ENCODE measurements at regions not wholly inside any gene's neighbourhood (a gene's known extent, or its start where the extent isn't known, plus 50 kb on each side); places are given as distances from the start of the nearest gene placed in this dataset.
"Not testable (repeated sequence)": the region's sequence is repeated elsewhere in the genome, so short reads cannot be mapped to it uniquely, and the experiment has no call there.

- FAIRE-seq (no peak), DNase-seq (ENCODE audit: low read depth) (no peak)
Measured at GRCh38 chr6:128711149-128711548, 171.8 kb upstream of the LAMA2 start.

GRCh38 chr6:128710315-128710714 is 172.6 kb upstream of the LAMA2 start:
- H3K36me3 ChIP-seq (ENCODE audit: control insufficient read depth, insufficient read depth, low read length), result no peaks in the 10 kb centered on the region
- no peaks in the 10 kb centered on the region for H3K27me3 ChIP-seq (ENCODE audit: control insufficient read depth, insufficient read depth, low read length)
- H3K4me3 ChIP-seq (ENCODE audit: low read depth, low read length), result no peak overlapping the region
- TF ChIP-seq CTCF (IDR thresholded peaks at IDR 0.05; ENCODE audit: insufficient read depth, low read length, severe bottlenecking), result no peak
- DNase-seq (ENCODE audit: low read depth) (no peak), FAIRE-seq (no peak)

More at GRCh38 chr6:128711149-128711548, 171.8 kb upstream of the LAMA2 start:
- no peaks in the 10 kb centered on the region for H3K27me3 ChIP-seq (ENCODE audit: control insufficient read depth, insufficient read depth, low read length)
- H3K36me3 ChIP-seq (ENCODE audit: control insufficient read depth, insufficient read depth, low read length), result no peaks in the 10 kb centered on the region
- no peak for TF ChIP-seq CTCF (IDR thresholded peaks at IDR 0.05; ENCODE audit: insufficient read depth, low read length, severe bottlenecking)
- no peak overlapping the region for H3K4me3 ChIP-seq (ENCODE audit: low read depth, low read length)

GRCh38 chr6:128704601-128705000 is 178.3 kb upstream of the LAMA2 start:
- DNase-seq (ENCODE audit: low read depth) (no peak), FAIRE-seq (no peak)
- H3K27me3 ChIP-seq (ENCODE audit: control insufficient read depth, insufficient read depth, low read length), result no peaks in the 10 kb centered on the region
- H3K36me3 ChIP-seq (ENCODE audit: control insufficient read depth, insufficient read depth, low read length), result no peaks in the 10 kb centered on the region
- no peak for TF ChIP-seq CTCF (IDR thresholded peaks at IDR 0.05; ENCODE audit: insufficient read depth, low read length, severe bottlenecking)
- no peak overlapping the region for H3K4me3 ChIP-seq (ENCODE audit: low read depth, low read length)

GRCh38 chr6:128703794-128704193 is 179.1 kb upstream of the LAMA2 start:
- not testable (repeated sequence) for FAIRE-seq; H3K4me3 ChIP-seq (ENCODE audit: low read depth, low read length); H3K36me3 ChIP-seq (ENCODE audit: control insufficient read depth, insufficient read depth, low read length); DNase-seq (ENCODE audit: low read depth); H3K27me3 ChIP-seq (ENCODE audit: control insufficient read depth, insufficient read depth, low read length)

- peak; percentile 91 for FAIRE-seq
- DNase-seq (ENCODE audit: low read depth), result peak; percentile 90
- no peak for TF ChIP-seq CTCF (IDR thresholded peaks at IDR 0.05; ENCODE audit: insufficient read depth, low read length, severe bottlenecking)
- no peak overlapping the region for H3K4me3 ChIP-seq (ENCODE audit: low read depth, low read length)
- no peaks in the 10 kb centered on the region for H3K36me3 ChIP-seq (ENCODE audit: control insufficient read depth, insufficient read depth, low read length)
- H3K27me3 ChIP-seq (ENCODE audit: control insufficient read depth, insufficient read depth, low read length), result no peaks in the 10 kb centered on the region
Measured at GRCh38 chr6:128696691-128697689, 176.6 kb upstream of the PTPRK start.

GRCh38 chr6:128694303-128695009 is 174.1 kb upstream of the PTPRK start:
- TF ChIP-seq CTCF (IDR thresholded peaks at IDR 0.05; ENCODE audit: insufficient read depth, low read length, severe bottlenecking), result no peak
- no peak for FAIRE-seq
- Histone ChIP-seq H3K4me3 (ENCODE audit: low read depth, low read length) (no peak overlapping the region), H3K27me3 (ENCODE audit: control insufficient read depth, insufficient read depth, low read length) (no peaks in the 10 kb centered on the region), H3K36me3 (ENCODE audit: control insufficient read depth, insufficient read depth, low read length) (no peaks in the 10 kb centered on the region)
- DNase-seq (ENCODE audit: low read depth), result no peak

All from bronchial epithelial cell (primary cell).